Body of pancreas (tissue), 4 donors: ENCODE measurements at regions not wholly inside any gene's neighbourhood (a gene's known extent, or its start where the extent isn't known, plus 50 kb on each side); places are given as distances from the start of the nearest gene placed in this dataset.

Experiments used
- ATAC-seq: fragments of 150-250 bp; one replicate; pipeline ENCODE4 v1.9.1; 2016
- DNase-seq, 4 donors: peaks; one replicate each; pipeline ENCODE4 v3.0.0-alpha.2; 2019
- H3K27ac ChIP-seq, 4 donors: fragments of 200-600 bp; sonication (generic); 1 replicate in 3 of 4; 2 replicates in 1 of 4; pipeline versions ENCODE4 v1.5.1 to v1.6.1; 2016 to 2019; ENCODE audit warnings: mild to moderate bottlenecking in 1 of 4, mixed read lengths in 1 of 4, moderate library complexity in 1 of 4
- H3K27me3 ChIP-seq, 2 donors: fragments of 200-600 bp; sonication (generic); one replicate each; pipeline ENCODE4 v1.6.0; 2016; ENCODE audit warnings: mild to moderate bottlenecking in 1 of 2
- H3K36me3 ChIP-seq, 2 donors: fragments of 200-600 bp; sonication (generic); replicated peaks in 1 of 2; 2 replicates each; pipeline ENCODE4 v1.5.1; 2016; ENCODE audit warnings: low read depth in 2 of 2; ENCODE audit not compliant: insufficient read depth in 1 of 2
- H3K4me1 ChIP-seq: fragments of 200-600 bp; sonication (generic); one replicate; pipeline ENCODE4 v1.6.0; 2016
- H3K4me3 ChIP-seq, 2 donors: fragments of 200-600 bp; sonication (generic); 1 replicate in 1 of 2; 2 replicates in 1 of 2; pipeline ENCODE4 v1.5.1; 2016 to 2019
- H3K9me3 ChIP-seq, 3 donors: fragments of 200-600 bp; sonication (generic); 1 replicate in 2 of 3; 2 replicates in 1 of 3; pipeline ENCODE4 v1.5.1; 2016
- POLR2A ChIP-seq, 3 donors: fragments of 450-650 bp; IDR thresholded peaks; one replicate each; pipeline ENCODE4 v1.6.1; 2016; ENCODE audit warnings: antibody characterized with exemption in 3 of 3, mild to moderate bottlenecking in 2 of 3
- WGBS, 2 donors: methylation state at CpG; one replicate each; pipeline ENCODE4 v1.1.5; 2017; 5-methylcytosine and 5-hydroxymethylcytosine counted together
- intact Hi-C: fragments of 100-400 bp; cut with DNase I; formaldehyde crosslinking; loops from one replicate; pipeline ENCODE4 v1.15.1; 2023
- TF ChIP-seq, protein P1 (sequence below), 7 experiments: fragments of 450-650 bp in 4 of 7; fragments of 200-600 bp in 3 of 7; sonication (generic) in 3 of 7; IDR thresholded peaks; one replicate each; pipeline ENCODE4 v1.5.1; 2016 to 2019; ENCODE audit warnings: antibody characterized with exemption in 7 of 7

- Histone ChIP-seq H3K36me3 (no peaks in the 10 kb centered on the region), H3K4me3 (no peak overlapping the region), H3K27me3 (no peaks in the 10 kb centered on the region), H3K9me3 (no peaks in the 10 kb centered on the region), H3K4me1 (peaks cover 9% of the 10 kb centered on the region), H3K27ac (no peak overlapping the region)
- no peak for TF ChIP-seq POLR2A (IDR thresholded peaks at IDR 0.05)
- TF ChIP-seq, protein P1, sequence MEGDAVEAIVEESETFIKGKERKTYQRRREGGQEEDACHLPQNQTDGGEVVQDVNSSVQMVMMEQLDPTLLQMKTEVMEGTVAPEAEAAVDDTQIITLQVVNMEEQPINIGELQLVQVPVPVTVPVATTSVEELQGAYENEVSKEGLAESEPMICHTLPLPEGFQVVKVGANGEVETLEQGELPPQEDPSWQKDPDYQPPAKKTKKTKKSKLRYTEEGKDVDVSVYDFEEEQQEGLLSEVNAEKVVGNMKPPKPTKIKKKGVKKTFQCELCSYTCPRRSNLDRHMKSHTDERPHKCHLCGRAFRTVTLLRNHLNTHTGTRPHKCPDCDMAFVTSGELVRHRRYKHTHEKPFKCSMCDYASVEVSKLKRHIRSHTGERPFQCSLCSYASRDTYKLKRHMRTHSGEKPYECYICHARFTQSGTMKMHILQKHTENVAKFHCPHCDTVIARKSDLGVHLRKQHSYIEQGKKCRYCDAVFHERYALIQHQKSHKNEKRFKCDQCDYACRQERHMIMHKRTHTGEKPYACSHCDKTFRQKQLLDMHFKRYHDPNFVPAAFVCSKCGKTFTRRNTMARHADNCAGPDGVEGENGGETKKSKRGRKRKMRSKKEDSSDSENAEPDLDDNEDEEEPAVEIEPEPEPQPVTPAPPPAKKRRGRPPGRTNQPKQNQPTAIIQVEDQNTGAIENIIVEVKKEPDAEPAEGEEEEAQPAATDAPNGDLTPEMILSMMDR (IDR thresholded peaks at IDR 0.05): no peak
- DNase-seq (no peak), ATAC-seq (no peak)
- WGBS, 2 donors: 80 to 84% methylated on average over 4 of the region's 4 CpGs
- intact Hi-C loops: no loop called here
Measured at GRCh38 chr4:14152834-14153519, 525.5 kb upstream of the BOD1L1 start.

DNA sequence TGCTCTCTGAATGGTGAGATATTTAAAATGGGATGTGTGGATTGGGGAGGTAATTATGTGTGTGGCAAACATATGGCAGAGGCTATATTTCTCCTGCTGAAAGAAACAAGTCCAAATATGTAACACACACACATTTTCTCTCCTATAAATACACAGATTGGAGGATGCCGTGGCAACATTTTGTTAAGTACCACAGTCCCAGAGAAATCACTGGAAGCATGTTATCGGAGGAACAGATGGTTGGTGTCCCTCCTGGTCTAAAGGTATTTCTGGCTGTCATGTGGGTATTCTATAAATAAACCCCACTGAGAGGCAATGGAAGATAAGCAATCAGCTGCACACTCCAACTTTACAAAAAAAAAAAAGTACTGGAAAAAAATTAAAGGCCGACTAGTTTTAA is 528.3 kb upstream of the BOD1L1 start:
- DNase-seq: no peak
- H3K4me1 ChIP-seq: peaks cover 9% of the 10 kb centered on the region
- H3K27ac ChIP-seq: no peak overlapping the region
- intact Hi-C loops: no loop called here
- H3K36me3 ChIP-seq: no peaks in the 10 kb centered on the region
- H3K9me3 ChIP-seq: no peaks in the 10 kb centered on the region
- no peak for ATAC-seq
- no peak overlapping the region for H3K4me3 ChIP-seq
- 30 to 33% methylated on average over 3 of the region's 3 CpGs for WGBS, 2 donors
- no peaks in the 10 kb centered on the region for H3K27me3 ChIP-seq
- TF ChIP-seq POLR2A (IDR thresholded peaks at IDR 0.05): no peak
- TF ChIP-seq, protein P1 (IDR thresholded peaks at IDR 0.05): no peak

DNA sequence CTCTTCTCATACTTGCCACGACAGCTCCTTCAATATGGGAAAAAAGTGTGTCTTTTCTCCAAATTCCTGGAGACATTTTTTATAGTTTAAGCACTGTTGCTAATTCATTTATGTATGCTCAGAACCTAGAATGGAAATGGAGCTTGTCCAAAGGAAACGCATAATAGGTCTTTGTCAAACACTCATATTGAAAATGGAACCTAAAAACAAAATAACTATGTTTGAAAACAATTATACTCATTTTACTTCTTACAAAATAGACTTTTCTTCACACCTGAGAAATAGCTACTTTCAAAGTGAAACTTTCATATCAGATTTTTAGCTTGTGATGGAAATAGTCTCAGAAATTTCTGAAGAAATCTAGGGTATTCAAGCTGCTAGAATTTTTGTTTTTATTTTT is 529.7 kb upstream of the BOD1L1 start:
- Histone ChIP-seq H3K4me3 (no peak overlapping the region), H3K4me1 (peaks cover 9% of the 10 kb centered on the region), H3K9me3 (no peaks in the 10 kb centered on the region), H3K27me3 (no peaks in the 10 kb centered on the region), H3K36me3 (no peaks in the 10 kb centered on the region), H3K27ac (no peak overlapping the region)
- ATAC-seq (no peak), DNase-seq (no peak)
- TF ChIP-seq, protein P1 (IDR thresholded peaks at IDR 0.05): no peak
- no peak for TF ChIP-seq POLR2A (IDR thresholded peaks at IDR 0.05)
- intact Hi-C loops: no loop called here
- 90% methylated on average over 2 of the region's 2 CpGs for WGBS, 2 donors

DNA sequence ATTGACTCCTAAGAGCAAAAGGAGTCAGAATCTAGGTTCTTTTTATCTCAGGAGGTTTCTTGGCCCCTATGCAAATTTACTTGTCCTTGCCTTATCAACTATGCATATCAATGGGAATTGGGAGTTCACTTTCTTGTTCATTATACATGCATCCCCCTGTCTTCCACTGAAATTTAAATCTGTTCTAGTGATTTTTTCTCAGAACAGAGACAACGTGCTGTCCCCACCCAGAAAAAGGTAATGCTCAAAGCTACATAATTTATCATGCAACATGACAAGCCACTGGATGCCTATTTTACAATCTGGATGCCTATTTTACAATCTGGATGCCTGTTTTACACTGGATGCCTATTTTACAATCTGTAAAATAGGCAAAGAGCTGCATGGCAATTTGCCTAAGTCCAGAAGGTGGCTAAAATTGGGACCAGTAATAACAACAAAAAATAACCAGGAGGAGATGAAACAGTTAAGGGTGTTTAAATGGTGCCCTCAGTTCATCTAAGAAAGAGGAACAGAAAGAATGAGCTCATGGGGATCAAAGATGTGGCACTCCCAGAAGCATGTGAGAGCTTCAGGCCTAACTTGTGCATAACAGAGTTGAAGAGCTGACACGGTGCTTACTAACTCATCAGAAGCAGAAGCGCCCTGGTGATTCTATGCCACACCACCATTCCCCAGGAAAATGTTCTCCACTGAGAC is 537.8 kb upstream of the BOD1L1 start:
- H3K4me1 ChIP-seq: peaks cover 8% of the 10 kb centered on the region
- ATAC-seq (no peak), DNase-seq (peak in 1 of 4 donors; percentile 35)
- H3K36me3 ChIP-seq: no peaks in the 10 kb centered on the region
- H3K9me3 ChIP-seq: no peaks in the 10 kb centered on the region
- no peaks in the 10 kb centered on the region for H3K27me3 ChIP-seq
- no peak overlapping the region for H3K27ac ChIP-seq
- intact Hi-C loops: no loop called here
- no peak overlapping the region for H3K4me3 ChIP-seq
- TF ChIP-seq, protein P1 (IDR thresholded peaks at IDR 0.05): no peak
- 48 to 88% methylated on average over 3 of the region's 3 CpGs for WGBS, 2 donors
